GM19023 (cell line): ENCODE measurements at regions not wholly inside any gene's neighbourhood (a gene's known extent, or its start where the extent isn't known, plus 50 kb on each side); places are given as distances from the start of the nearest gene placed in this dataset.
"Not testable (repeated sequence)": the region's sequence is repeated elsewhere in the genome, so short reads cannot be mapped to it uniquely, and the experiment has no call there.

Experiments used
- ATAC-seq: cut with Tn5 transposase; IDR thresholded peaks from one replicate; pipeline ENCODE4 v1.9.1; 2021; ENCODE audit warnings: mild to moderate bottlenecking, moderate library complexity; ENCODE audit not compliant: unreplicated experiment

- ATAC-seq = no peak
Measured at GRCh38 chr4:126386512-126386911, 1071.8 kb downstream of the FAT4 start.

DNA sequence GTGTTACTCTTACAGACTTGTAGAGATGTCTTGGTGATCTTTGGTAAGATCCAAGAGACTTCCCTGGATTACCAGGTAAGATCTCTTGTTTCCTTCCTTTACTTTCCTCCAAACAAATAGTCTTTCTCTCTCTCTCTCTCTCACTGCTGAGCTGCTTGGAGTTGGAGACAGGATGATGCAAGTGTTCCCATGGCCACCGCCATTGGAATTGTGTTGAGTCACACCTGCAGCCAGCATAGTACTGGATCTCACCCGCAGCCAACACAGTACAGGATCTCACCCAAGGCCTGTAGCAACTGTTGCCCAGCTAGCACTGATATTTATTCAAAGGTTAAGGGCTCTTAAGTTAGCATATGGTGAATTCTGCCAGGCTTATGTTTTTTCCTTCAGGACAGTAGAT is 1080.9 kb downstream of the FAT4 start:
- ATAC-seq = no peak

DNA sequence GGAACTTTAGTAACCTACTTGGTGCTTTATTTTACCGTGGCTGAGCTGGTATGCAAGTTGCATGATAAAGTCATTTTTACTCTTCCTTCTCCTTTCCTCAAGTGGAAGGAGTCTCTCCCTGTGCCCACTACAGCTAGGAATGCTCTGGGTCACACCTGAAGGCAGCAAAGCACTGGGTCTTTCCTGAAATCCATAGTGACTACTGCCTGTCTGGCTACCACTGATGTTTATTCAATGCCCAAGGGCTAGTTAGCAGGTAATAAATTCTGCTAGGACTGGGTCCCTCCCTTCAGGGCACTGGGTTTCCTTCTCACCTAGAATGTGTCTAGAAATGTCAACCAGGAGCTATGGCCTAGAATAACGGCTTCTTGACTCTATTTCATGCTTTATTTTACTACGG is 1081.4 kb downstream of the FAT4 start:
- no peak for ATAC-seq

DNA sequence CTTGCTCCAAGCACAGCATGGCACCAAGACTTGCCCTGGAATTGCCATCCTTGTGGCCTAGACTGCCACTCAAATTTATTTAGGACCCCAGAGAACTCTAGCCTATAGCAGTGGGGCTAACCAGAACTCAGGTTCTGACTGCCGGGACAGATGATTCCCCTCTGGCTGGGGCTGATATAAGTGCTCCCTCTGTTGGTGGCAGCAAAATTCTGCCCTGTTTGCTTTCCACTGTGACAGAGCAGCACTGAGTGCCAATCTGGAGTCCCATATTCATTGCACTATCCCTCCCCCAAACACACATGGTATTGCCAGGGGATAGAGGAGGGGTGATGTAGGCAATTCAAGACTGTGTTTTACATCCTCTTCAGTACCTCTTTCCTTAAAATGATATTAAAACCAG is 1081.9 kb downstream of the FAT4 start:
- ATAC-seq = no peak

DNA sequence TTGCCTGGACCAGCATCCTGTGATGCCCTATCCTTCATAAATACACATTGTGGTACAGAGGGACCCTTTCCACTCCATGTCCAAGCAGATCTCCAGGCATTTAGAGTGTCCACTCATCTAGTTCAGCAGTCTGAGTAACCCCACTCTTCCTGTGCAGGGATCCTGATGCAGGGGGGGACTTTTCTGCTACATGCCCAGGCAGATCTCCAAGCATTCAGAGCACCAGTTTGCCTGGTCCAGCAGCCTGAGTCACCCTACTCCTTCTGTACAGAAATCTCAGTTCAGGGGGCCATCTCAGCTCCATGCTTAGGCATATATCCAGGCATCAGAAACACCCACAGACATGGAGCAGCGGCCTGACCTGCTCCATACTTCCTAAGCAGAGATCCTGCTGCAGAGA is 1089.8 kb downstream of the FAT4 start:
- ATAC-seq = no peak

DNA sequence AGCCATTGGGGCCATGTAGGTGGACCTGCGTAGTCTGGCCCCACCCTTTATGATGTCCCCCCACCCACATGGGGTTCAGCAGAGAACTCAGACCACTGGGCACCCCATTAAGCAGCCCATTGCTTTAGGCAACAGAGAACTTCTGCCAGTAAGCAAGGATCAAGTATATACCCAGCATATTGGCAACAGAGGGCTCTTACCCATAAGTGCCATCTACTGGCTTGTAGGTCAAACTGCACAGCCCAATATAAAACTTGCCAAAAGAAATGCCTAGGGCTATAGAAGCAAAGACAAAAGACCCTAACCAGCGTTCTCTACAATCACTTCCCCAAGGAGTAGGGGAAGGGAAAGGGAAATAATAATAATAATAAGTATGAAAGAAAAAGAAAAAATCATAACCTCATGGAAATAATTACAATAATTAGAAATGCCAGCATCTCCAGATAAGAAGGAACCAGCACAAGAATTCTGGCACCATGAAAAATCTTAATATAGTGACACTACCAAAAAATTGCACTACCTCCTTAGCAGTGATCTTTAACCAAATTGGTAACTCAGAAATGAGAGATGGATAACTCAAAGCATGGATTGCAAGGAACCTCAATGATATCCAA is 1090.7 kb downstream of the FAT4 start:
- ATAC-seq = no peak

GRCh38 chr4:126409746-126410145 is 1095.0 kb downstream of the FAT4 start:
- ATAC-seq = no peak

GRCh38 chr4:126411047-126411446 is 1096.3 kb downstream of the FAT4 start:
- ATAC-seq = no peak

- not testable (repeated sequence) for ATAC-seq
Measured at GRCh38 chr4:126412310-126412709, 1097.6 kb downstream of the FAT4 start.

- ATAC-seq = no peak
Measured at GRCh38 chr4:126414741-126415140, 1100.0 kb downstream of the FAT4 start.

- no peak for ATAC-seq
Measured at GRCh38 chr4:126419266-126419665, 1104.5 kb downstream of the FAT4 start.

GRCh38 chr4:126427853-126428252 is 1113.1 kb downstream of the FAT4 start:
- no peak for ATAC-seq

GRCh38 chr4:126431049-126431448 is 1116.3 kb downstream of the FAT4 start:
- no peak for ATAC-seq

GRCh38 chr4:126435491-126435890 is 1120.7 kb downstream of the FAT4 start:
- ATAC-seq = no peak

GRCh38 chr4:126440297-126440696 is 1125.5 kb downstream of the FAT4 start:
- no peak for ATAC-seq

DNA sequence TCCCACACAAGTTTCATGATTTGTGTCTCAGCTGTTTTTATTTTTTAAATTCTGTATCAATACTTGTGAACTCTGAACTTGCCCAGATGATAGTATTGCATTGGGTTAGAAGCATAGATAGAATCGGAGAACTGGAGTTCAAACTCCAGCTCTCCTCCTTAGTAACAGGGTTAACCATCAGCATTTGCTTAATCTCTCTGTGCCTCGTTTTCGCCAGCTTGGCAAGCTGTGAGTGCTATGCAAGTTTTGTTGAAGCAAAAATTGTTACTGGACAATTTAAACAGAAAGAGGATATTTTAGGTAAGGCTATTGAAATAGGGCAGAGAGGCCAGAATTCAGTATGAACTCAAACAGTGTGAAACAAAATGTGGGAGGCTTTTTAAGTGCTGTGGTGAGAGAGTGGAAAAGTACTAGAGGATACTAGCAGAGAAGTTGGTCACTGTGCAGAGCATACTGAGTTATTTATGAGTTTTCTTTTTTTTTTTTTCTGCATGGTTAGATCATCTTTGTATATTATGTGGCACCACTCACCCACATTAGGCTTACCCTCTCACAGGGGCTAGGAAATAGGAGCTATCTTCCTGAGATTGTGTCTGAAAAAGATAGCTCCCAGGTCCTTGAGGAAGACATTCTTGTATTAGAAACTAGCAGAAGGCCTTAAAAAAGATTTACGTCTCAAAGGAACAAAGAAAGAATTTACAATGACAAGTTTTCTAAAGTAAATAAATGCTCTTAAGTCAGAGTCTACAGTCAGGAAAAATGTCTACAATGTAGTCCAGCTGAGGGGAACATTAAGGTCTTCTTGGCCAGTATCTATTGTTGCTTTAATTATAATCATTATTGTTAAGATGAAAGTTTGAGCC is 1126.6 kb downstream of the FAT4 start:
- ATAC-seq = no peak

GRCh38 chr4:126445596-126445995 is 1130.8 kb downstream of the FAT4 start:
- ATAC-seq = no peak

DNA sequence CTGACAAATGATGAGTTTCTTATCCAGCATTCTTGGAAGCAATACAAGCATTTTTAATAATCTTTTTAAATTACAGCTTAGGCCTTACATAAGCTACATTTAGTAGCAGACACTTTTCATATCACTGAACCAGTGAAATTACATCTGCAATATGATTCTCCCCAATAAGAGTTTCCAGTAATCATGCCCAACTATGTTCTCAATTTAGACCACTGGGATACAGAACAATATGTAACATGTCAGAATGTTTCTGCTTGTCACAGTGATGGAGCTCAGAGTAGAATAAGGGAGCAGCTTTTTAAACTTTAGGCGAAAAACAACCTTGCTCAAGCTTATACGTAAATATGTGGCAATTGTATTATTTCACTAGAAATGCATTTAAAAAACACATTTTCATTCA is 1132.2 kb downstream of the FAT4 start:
- ATAC-seq = no peak

DNA sequence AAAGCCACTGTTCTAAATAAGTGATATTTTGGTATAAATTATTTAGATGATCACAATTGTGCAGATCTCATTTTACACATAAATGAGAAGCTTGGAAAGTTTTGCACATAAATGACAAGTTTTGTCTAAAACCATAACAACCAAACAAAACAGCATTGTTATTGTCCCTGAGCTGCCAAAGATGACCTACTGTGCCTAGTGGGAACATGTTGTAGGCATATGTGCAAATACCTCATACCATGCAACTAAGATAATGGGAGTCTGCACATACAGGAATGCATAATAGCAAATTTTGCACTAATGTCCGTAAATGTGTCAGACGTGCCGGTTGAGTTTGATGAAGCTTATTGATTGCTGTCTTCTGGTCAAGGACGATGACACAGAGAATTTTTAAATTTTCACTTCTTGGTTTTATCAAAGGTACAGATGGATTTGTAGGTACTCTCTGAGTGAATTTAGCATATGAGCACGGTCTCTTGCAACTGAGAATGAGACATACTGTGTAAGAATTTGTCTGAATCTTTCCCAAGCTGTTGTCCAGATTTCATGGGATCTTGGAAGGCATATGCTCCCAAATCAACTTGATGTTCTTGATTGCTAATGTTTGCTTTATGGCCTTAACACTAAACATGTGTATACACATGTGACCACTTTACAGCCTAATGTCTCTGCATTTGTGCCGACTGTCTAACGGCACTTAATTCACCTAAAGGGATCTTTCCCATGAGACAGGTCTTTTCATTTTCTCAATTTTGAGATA is 1133.5 kb downstream of the FAT4 start:
- no peak for ATAC-seq

DNA sequence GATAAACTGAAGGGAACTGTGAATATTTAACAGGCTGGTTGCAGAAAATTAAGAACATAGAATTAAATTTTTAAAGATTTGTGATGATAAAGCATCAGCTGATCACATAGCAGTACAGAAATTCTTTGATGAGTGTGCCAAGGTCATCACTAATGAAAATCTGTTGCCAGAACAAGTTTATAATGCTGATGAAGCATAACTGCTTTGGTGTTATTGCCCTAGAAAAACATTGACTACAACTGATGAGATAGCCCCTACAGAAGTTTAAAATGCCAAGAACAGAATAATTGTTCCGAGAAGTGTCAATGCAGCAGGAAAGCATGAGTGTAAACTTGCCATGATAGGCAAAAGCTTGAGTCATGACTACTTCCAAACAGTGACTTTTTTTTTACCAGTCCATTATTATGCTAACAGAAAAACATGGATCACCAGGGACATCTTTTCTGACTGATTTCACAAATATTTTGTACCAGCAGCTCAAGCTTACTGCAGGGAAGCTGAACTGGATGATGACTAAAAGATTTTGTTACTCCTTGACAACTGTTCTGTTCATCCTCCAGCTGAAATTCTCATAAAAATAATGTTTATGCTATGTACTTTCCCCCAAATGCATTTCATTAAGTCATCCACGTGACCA is 1136.6 kb downstream of the FAT4 start:
- no peak for ATAC-seq

DNA sequence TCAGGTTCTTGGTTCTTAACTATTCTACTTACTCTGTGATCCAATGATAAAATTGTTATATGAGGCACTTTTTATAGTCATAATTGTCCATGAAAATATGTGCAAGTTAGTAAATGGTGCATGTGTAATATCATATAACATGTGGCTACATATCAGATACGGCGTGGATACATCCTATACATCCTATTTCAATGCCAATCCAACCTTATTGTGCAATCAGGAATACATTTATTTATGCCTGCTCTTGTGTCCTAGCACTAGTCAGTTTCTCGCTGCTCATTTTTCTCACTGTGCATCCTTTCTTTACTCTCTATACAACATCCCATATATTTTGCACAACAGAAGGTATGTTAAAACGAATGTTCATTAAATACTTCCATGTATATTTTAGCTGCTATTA is 1141.1 kb downstream of the FAT4 start:
- ATAC-seq = no peak
